K562 (cell line): ENCODE measurements at regions not wholly inside any gene's neighbourhood (a gene's known extent, or its start where the extent isn't known, plus 50 kb on each side); places are given as distances from the start of the nearest gene placed in this dataset.

ENCODE experiments used
- ASH1L ChIP-seq: fragments of 450-650 bp; IDR thresholded peaks from 2 replicates; pipeline ENCODE4 v1.6.1; 2018; ENCODE audit warnings: borderline replicate concordance, mild to moderate bottlenecking, low read depth; ENCODE audit not compliant: partially characterized antibody
- CBX1 ChIP-seq: sonication (generic); IDR thresholded peaks from 2 replicates; pipeline ENCODE4 v1.6.1; 2016; ENCODE audit warnings: antibody characterized with exemption, low read depth, mild to moderate bottlenecking
- ERF ChIP-seq: fragments of 450-650 bp; formaldehyde crosslinking; IDR thresholded peaks from 2 replicates; pipeline ENCODE4 v1.4.0; 2020; ENCODE audit warnings: mild to moderate bottlenecking, mixed read lengths
- FOXM1 ChIP-seq, 2 experiments: fragments of 450-650 bp in 1 of 2; sonication (generic) in 1 of 2; formaldehyde crosslinking in 1 of 2; IDR thresholded peaks; 2 replicates each; pipeline versions ENCODE4 v1.6.1 to v1.9.0; 2017 to 2022; ENCODE audit warnings: low read depth in 2 of 2, mild to moderate bottlenecking in 2 of 2, missing genetic modification reagents in 1 of 2, moderate library complexity in 1 of 2
- HMG20A ChIP-seq: fragments of 450-650 bp; formaldehyde crosslinking; conservative IDR thresholded peaks from 2 replicates; pipeline ENCODE4 v1.4.0; 2020; ENCODE audit warnings: mild to moderate bottlenecking, mixed read lengths
- HSF4 ChIP-seq: fragments of 250-450 bp; sonication (Bioruptor Pico); IDR thresholded peaks from 2 replicates; pipeline ENCODE4 v2.1.2; 2022; ENCODE audit warnings: mild to moderate bottlenecking, moderate library complexity, borderline replicate concordance
- KDM2B ChIP-seq: fragments of 250-450 bp; sonication (Bioruptor Pico); IDR thresholded peaks from 2 replicates; pipeline ENCODE4 v1.8.0; 2021; ENCODE audit warnings: mild to moderate bottlenecking, moderate library complexity
- KDM5B ChIP-seq: fragments of 200-600 bp; sonication (generic); IDR thresholded peaks from 2 replicates; pipeline ENCODE4 v1.6.1; 2012; ENCODE audit warnings: low read depth, mild to moderate bottlenecking, moderate library complexity, low read length, control low read depth, inconsistent platforms; ENCODE audit not compliant: insufficient replicate concordance
- MTA1 ChIP-seq: fragments of 450-650 bp; IDR thresholded peaks from 2 replicates; pipeline ENCODE4 v1.6.1; 2017; ENCODE audit warnings: borderline replicate concordance
- NR2F6 ChIP-seq: fragments of 450-650 bp; formaldehyde crosslinking; IDR thresholded peaks from 2 replicates; pipeline ENCODE4 v1.4.0; 2020; ENCODE audit warnings: mild to moderate bottlenecking
- PTBP1 ChIP-seq: fragments of 200-400 bp; formaldehyde crosslinking; IDR thresholded peaks from 2 replicates; pipeline ENCODE4 v1.6.1; 2017; ENCODE audit warnings: low read depth, low read length
- PTTG1 ChIP-seq: fragments of 450-650 bp; IDR thresholded peaks from 2 replicates; pipeline ENCODE4 v1.6.1; 2016; ENCODE audit warnings: low read depth, mild to moderate bottlenecking, missing genetic modification characterization, missing compliant biosample characterization
- RBM17 ChIP-seq: fragments of 200-400 bp; formaldehyde crosslinking; IDR thresholded peaks from 2 replicates; pipeline ENCODE4 v1.6.1; 2017; ENCODE audit warnings: low read depth, mild to moderate bottlenecking, low read length, borderline replicate concordance
- RBM34 ChIP-seq: fragments of 200-400 bp; formaldehyde crosslinking; IDR thresholded peaks from 2 replicates; pipeline ENCODE4 v1.6.1; 2018; ENCODE audit warnings: low read length, borderline replicate concordance; ENCODE audit not compliant: insufficient read depth
- RBM39 ChIP-seq: fragments of 200-400 bp; formaldehyde crosslinking; optimal IDR thresholded peaks from 2 replicates; pipeline ENCODE3; 2018; ENCODE audit warnings: low read depth, low read length
- RFX5 ChIP-seq: IDR thresholded peaks from 2 replicates; pipeline ENCODE4 v1.6.1; 2011; ENCODE audit warnings: low read depth, mild to moderate bottlenecking, improper control_type of control experiment, low read length
- STAG1 ChIP-seq: sonication (generic); formaldehyde crosslinking; IDR thresholded peaks from 2 replicates; pipeline ENCODE4 v1.5.0; 2020; ENCODE audit warnings: missing genetic modification reagents, borderline replicate concordance
- TSC22D4 ChIP-seq: fragments of 450-650 bp; IDR thresholded peaks from 2 replicates; pipeline ENCODE4 v1.6.1; 2016; ENCODE audit warnings: missing genetic modification characterization, missing biosample characterization, control low read depth
- ZNF124 ChIP-seq: sonication (generic); formaldehyde crosslinking; IDR thresholded peaks from 2 replicates; pipeline ENCODE4 v1.8.1; 2022; ENCODE audit warnings: missing genetic modification reagents
- ZNF23 ChIP-seq: fragments of 250-450 bp; sonication (Bioruptor Pico); IDR thresholded peaks from 2 replicates; pipeline ENCODE4 v1.4.0; 2020; ENCODE audit warnings: mild to moderate bottlenecking
- ZNF232 ChIP-seq: sonication (generic); formaldehyde crosslinking; IDR thresholded peaks from 2 replicates; pipeline ENCODE4 v1.8.0; 2022; ENCODE audit warnings: mild to moderate bottlenecking, missing genetic modification reagents
- ZNF408 ChIP-seq: fragments of 250-450 bp; sonication (Bioruptor Pico); IDR thresholded peaks from 2 replicates; pipeline ENCODE4 v1.4.0; 2020; ENCODE audit warnings: low read depth, mild to moderate bottlenecking, moderate library complexity
- ZNF561 ChIP-seq: fragments of 450-650 bp; formaldehyde crosslinking; conservative IDR thresholded peaks from 2 replicates; pipeline ENCODE4 v1.4.0; 2020; ENCODE audit warnings: mild to moderate bottlenecking, moderate library complexity
- ZNF57 ChIP-seq: fragments of 450-650 bp; formaldehyde crosslinking; IDR thresholded peaks from 2 replicates; pipeline ENCODE4 v1.4.0; 2020; ENCODE audit warnings: mild to moderate bottlenecking, moderate library complexity
- ZNF766 ChIP-seq: fragments of 200-800 bp; sonication (Bioruptor generic); conservative IDR thresholded peaks from 2 replicates; pipeline ENCODE4 v1.6.1; 2016; ENCODE audit warnings: missing genetic modification characterization, missing compliant biosample characterization
- ZNF785 ChIP-seq: fragments of 250-450 bp; sonication (Bioruptor Pico); IDR thresholded peaks from 2 replicates; pipeline ENCODE4 v1.4.0; 2020; ENCODE audit warnings: mild to moderate bottlenecking
- TF ChIP-seq, protein P1 (sequence below): fragments of 250-450 bp; sonication (Bioruptor Pico); IDR thresholded peaks from 2 replicates; pipeline ENCODE4 v1.8.0; 2021; ENCODE audit warnings: moderate library complexity, mild to moderate bottlenecking, inconsistent platforms
- TF ChIP-seq, protein P2 (sequence below), 3 experiments: IDR thresholded peaks in 2 of 3; conservative IDR thresholded peaks in 1 of 3; 2 replicates each; pipeline ENCODE4 v1.5.1; 2011 to 2012; ENCODE audit warnings: low read length in 3 of 3, mild to moderate bottlenecking in 3 of 3, control low read depth in 2 of 3, improper control_type of control experiment in 1 of 3, inconsistent platforms in 1 of 3, low read depth in 1 of 3, mixed read lengths in 1 of 3, moderate library complexity in 1 of 3; ENCODE audit not compliant: insufficient read depth in 2 of 3

- TF ChIP-seq ZNF57 (no peak), NR2F6 (no peak), ZNF408 (CRISPR knock-in tag) (no peak), FOXM1 (IDR thresholded peaks at IDR 0.05; ENCODE audit: low read depth) (peak; percentile 64; the same call in 1 of the 2 replicates), FOXM1 (CRISPR knock-in tag; IDR thresholded peaks at IDR 0.05; ENCODE audit: low read depth) (no peak), RBM17 (no peak), MTA1 (no peak), RFX5 (no peak), RBM34 (no peak), TSC22D4 (tag) (no peak), KDM5B (no peak), ZNF561 (no peak), ZNF124 (no peak), STAG1 (CRISPR knock-in tag) (no peak), ERF (no peak), ASH1L (no peak), ZNF766 (CRISPR knock-in tag) (0 out of 2 replicates have a peak, but pooled peaks have one; percentile 61), ZNF23 (CRISPR knock-in tag) (no peak), RBM39 (no peak), HSF4 (no peak), ZNF232 (CRISPR knock-in tag) (no peak), HMG20A (CRISPR knock-in tag) (no peak), PTBP1 (no peak), ZNF785 (CRISPR knock-in tag) (no peak), PTTG1 (tag) (no peak), KDM2B (no peak), CBX1 (no peak)
- TF ChIP-seq, protein P1, sequence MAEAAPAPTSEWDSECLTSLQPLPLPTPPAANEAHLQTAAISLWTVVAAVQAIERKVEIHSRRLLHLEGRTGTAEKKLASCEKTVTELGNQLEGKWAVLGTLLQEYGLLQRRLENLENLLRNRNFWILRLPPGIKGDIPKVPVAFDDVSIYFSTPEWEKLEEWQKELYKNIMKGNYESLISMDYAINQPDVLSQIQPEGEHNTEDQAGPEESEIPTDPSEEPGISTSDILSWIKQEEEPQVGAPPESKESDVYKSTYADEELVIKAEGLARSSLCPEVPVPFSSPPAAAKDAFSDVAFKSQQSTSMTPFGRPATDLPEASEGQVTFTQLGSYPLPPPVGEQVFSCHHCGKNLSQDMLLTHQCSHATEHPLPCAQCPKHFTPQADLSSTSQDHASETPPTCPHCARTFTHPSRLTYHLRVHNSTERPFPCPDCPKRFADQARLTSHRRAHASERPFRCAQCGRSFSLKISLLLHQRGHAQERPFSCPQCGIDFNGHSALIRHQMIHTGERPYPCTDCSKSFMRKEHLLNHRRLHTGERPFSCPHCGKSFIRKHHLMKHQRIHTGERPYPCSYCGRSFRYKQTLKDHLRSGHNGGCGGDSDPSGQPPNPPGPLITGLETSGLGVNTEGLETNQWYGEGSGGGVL (CRISPR knock-in tag) = no peak
- TF ChIP-seq, protein P2, sequence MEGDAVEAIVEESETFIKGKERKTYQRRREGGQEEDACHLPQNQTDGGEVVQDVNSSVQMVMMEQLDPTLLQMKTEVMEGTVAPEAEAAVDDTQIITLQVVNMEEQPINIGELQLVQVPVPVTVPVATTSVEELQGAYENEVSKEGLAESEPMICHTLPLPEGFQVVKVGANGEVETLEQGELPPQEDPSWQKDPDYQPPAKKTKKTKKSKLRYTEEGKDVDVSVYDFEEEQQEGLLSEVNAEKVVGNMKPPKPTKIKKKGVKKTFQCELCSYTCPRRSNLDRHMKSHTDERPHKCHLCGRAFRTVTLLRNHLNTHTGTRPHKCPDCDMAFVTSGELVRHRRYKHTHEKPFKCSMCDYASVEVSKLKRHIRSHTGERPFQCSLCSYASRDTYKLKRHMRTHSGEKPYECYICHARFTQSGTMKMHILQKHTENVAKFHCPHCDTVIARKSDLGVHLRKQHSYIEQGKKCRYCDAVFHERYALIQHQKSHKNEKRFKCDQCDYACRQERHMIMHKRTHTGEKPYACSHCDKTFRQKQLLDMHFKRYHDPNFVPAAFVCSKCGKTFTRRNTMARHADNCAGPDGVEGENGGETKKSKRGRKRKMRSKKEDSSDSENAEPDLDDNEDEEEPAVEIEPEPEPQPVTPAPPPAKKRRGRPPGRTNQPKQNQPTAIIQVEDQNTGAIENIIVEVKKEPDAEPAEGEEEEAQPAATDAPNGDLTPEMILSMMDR (IDR thresholded peaks at IDR 0.05 in 2 of 3, conservative IDR thresholded peaks at IDR 0.05 in 1 of 3; ENCODE audit: insufficient read depth in 2 of 3, low read depth in 1 of 3, low read length in 3 of 3) = no peak
Measured at GRCh38 chr2:105669384-105669891, 75.3 kb upstream of the NCK2 start (continued).
